ENCODE measurements at regions not wholly inside any gene's neighbourhood (a gene's known extent, or its start where the extent isn't known, plus 50 kb on each side); places are given as distances from the start of the nearest gene placed in this dataset.

DNA sequence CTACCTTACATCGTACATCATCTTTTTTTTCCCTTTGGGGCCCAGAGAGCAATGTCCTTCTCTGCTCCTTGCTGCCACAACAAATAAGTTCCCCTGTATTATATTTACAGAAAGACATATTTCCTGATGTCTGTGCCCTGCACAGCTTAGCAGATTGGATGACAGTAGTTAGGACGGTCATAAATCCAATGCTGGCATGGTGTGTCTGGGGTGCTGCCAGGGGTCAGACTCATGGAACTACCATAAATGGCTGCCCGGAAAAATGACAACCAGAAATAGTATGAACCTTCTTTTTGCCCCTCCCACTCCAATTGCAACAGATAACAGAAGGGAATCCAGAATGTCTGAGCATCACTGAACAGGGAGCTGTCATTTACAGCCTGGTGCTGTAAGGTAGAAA lies 511.1 kb downstream of the PSAT1 start:
- no peak overlapping the region for H2AFZ ChIP-seq (ENCODE audit: low read depth, low read length, severe bottlenecking)

DNA sequence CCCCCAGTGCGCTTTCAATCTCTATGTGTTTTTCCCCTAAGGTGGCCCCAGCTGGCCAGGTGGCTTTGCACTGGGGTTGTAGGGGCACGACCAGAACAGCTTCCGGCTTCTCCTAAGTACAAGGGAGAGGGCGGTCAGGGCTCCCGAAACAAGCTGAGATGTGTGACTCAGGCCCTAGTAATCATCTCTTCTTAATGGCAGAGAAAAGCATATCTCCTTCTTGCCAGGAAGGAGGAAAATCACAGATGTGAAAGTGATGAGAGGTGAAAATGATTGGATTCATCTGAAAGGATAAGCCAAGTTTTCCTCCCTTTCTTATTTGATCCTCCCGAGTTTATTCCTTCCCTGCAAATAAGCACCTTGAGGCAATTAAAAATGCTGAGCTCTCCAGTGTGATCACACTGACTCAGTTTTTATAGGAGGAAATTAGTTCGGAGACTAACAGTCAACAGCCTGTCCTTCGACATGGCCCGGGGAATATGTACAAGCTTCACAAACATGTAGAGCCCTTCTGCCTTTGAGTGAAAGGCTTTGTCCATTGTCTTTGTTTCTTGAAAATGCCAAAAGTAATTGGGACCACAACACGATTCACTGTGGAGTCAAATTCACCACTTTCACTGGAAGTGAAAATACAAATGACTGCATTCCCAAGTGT lies 514.8 kb downstream of the PSAT1 start:
- no peaks in the 10 kb centered on the region for H3K9me2 ChIP-seq (replicated peaks; ENCODE audit: insufficient read depth, low read length)
- no peaks in the 10 kb centered on the region for H4K20me1 ChIP-seq (ENCODE audit: low read depth, low read length)
- H3K4me3 ChIP-seq (ENCODE audit: insufficient read depth, low read length, poor library complexity, severe bottlenecking), result no peak overlapping the region
- no peaks in the 10 kb centered on the region for H3K36me3 ChIP-seq (ENCODE audit: low read length)
- H3K4me2 ChIP-seq (ENCODE audit: low read depth, low read length, poor library complexity, severe bottlenecking), result no peak overlapping the region
- H3K27ac ChIP-seq (ENCODE audit: low read depth, low read length), result no peak overlapping the region
- no peak overlapping the region for H3K9ac ChIP-seq (ENCODE audit: low read length)
- no peaks in the 10 kb centered on the region for H3K79me2 ChIP-seq (ENCODE audit: insufficient read depth, low read length)
- no peaks in the 10 kb centered on the region for H3K9me3 ChIP-seq (ENCODE audit: insufficient read depth, low read length)
- no peaks in the 10 kb centered on the region for H3K27me3 ChIP-seq (ENCODE audit: low read length)
- no peaks in the 10 kb centered on the region for H3F3A ChIP-seq (ENCODE audit: insufficient read depth)
- TF ChIP-seq EZH2phosphoT487 (conservative IDR thresholded peaks at IDR 0.05; ENCODE audit: low read length), result no peak
- H2AFZ ChIP-seq (ENCODE audit: low read depth, low read length, severe bottlenecking), result no peak overlapping the region

More for the DNA sequence above, 511.1 kb downstream of the PSAT1 start:
- Histone ChIP-seq H3K4me2 (ENCODE audit: low read depth, low read length, poor library complexity, severe bottlenecking) (no peak overlapping the region), H3K27me3 (ENCODE audit: low read length) (no peaks in the 10 kb centered on the region), H4K20me1 (ENCODE audit: low read depth, low read length) (no peaks in the 10 kb centered on the region), H3K4me3 (ENCODE audit: insufficient read depth, low read length, poor library complexity, severe bottlenecking) (no peak overlapping the region), H3F3A (ENCODE audit: insufficient read depth) (no peaks in the 10 kb centered on the region), H3K9ac (ENCODE audit: low read length) (no peak overlapping the region), H3K27ac (ENCODE audit: low read depth, low read length) (no peak overlapping the region), H3K79me2 (ENCODE audit: insufficient read depth, low read length) (no peaks in the 10 kb centered on the region), H3K9me3 (ENCODE audit: insufficient read depth, low read length) (no peaks in the 10 kb centered on the region), H3K9me2 (replicated peaks; ENCODE audit: insufficient read depth, low read length) (no peaks in the 10 kb centered on the region), H3K36me3 (ENCODE audit: low read length) (no peaks in the 10 kb centered on the region)
- TF ChIP-seq, protein P1, sequence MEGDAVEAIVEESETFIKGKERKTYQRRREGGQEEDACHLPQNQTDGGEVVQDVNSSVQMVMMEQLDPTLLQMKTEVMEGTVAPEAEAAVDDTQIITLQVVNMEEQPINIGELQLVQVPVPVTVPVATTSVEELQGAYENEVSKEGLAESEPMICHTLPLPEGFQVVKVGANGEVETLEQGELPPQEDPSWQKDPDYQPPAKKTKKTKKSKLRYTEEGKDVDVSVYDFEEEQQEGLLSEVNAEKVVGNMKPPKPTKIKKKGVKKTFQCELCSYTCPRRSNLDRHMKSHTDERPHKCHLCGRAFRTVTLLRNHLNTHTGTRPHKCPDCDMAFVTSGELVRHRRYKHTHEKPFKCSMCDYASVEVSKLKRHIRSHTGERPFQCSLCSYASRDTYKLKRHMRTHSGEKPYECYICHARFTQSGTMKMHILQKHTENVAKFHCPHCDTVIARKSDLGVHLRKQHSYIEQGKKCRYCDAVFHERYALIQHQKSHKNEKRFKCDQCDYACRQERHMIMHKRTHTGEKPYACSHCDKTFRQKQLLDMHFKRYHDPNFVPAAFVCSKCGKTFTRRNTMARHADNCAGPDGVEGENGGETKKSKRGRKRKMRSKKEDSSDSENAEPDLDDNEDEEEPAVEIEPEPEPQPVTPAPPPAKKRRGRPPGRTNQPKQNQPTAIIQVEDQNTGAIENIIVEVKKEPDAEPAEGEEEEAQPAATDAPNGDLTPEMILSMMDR (IDR thresholded peaks at IDR 0.05; ENCODE audit: insufficient read depth, low read length, poor library complexity, severe bottlenecking), result no peak
- TF ChIP-seq EZH2phosphoT487 (conservative IDR thresholded peaks at IDR 0.05; ENCODE audit: low read length), result no peak

DNA sequence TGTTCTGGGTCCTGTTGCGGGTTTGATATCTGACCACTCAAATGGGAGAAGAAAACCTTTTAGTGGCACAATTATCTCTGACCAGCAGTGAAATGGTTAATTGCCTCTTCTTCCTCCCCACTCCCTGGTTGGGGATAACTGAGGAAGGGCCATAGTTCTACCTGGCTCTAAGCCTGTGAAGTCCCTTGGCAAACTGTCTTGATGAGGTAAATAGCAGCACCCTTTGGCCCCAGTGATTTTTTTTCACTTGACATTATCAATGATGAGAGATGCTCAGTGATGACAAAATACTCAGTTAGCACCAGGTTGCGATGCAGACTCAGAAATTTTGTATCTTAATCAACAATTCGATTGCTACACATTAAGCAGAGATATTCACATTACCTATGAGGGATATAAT lies 515.7 kb downstream of the PSAT1 start:
- Histone ChIP-seq H3K36me3 (ENCODE audit: low read length) (no peaks in the 10 kb centered on the region), H3K27me3 (ENCODE audit: low read length) (no peaks in the 10 kb centered on the region), H3K9me3 (ENCODE audit: insufficient read depth, low read length) (no peaks in the 10 kb centered on the region), H3F3A (ENCODE audit: insufficient read depth) (no peaks in the 10 kb centered on the region), H3K4me2 (ENCODE audit: low read depth, low read length, poor library complexity, severe bottlenecking) (no peak overlapping the region), H4K20me1 (ENCODE audit: low read depth, low read length) (no peaks in the 10 kb centered on the region), H3K79me2 (ENCODE audit: insufficient read depth, low read length) (no peaks in the 10 kb centered on the region), H3K9ac (ENCODE audit: low read length) (no peak overlapping the region), H2AFZ (ENCODE audit: low read depth, low read length, severe bottlenecking) (no peak overlapping the region), H3K27ac (ENCODE audit: low read depth, low read length) (no peak overlapping the region), H3K4me3 (ENCODE audit: insufficient read depth, low read length, poor library complexity, severe bottlenecking) (no peak overlapping the region), H3K9me2 (replicated peaks; ENCODE audit: insufficient read depth, low read length) (no peaks in the 10 kb centered on the region)
- TF ChIP-seq, protein P1 (IDR thresholded peaks at IDR 0.05; ENCODE audit: insufficient read depth, low read length, poor library complexity, severe bottlenecking), result no peak
- no peak for TF ChIP-seq EZH2phosphoT487 (conservative IDR thresholded peaks at IDR 0.05; ENCODE audit: low read length)

DNA sequence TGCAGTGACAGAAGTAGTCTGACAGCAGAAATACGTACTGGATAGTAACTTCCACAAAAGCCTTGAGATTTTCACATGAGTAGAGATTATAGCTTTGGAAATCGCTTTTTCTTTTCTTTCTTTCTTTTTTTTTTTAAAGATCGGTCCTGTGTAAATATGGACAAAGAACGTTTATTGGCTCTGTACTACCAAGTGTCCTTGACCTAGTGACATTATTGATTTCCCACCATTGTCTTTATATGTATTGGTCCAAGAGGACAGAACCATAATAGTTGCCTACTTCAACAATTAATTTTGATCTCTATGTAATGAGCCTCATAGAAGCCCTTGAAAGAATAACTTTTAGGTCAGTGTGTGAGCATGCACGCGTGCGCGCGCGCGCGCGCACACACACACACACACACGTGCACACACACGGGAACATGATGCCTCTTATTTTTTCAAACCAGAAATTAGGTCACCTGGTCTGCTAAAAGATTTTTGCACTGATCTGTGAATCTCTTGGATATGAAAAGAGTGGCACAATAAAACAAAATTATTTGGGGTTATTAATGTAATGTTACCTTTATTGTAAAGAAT lies 516.8 kb downstream of the PSAT1 start:
- Histone ChIP-seq H3K9me2 (replicated peaks; ENCODE audit: insufficient read depth, low read length) (no peaks in the 10 kb centered on the region), H4K20me1 (ENCODE audit: low read depth, low read length) (no peaks in the 10 kb centered on the region), H3K4me2 (ENCODE audit: low read depth, low read length, poor library complexity, severe bottlenecking) (no peak overlapping the region), H3K27me3 (ENCODE audit: low read length) (no peaks in the 10 kb centered on the region), H3K36me3 (ENCODE audit: low read length) (no peaks in the 10 kb centered on the region), H3K9ac (ENCODE audit: low read length) (no peak overlapping the region), H3K4me3 (ENCODE audit: insufficient read depth, low read length, poor library complexity, severe bottlenecking) (no peak overlapping the region), H3K27ac (ENCODE audit: low read depth, low read length) (no peak overlapping the region), H3F3A (ENCODE audit: insufficient read depth) (no peaks in the 10 kb centered on the region), H3K79me2 (ENCODE audit: insufficient read depth, low read length) (no peaks in the 10 kb centered on the region), H3K9me3 (ENCODE audit: insufficient read depth, low read length) (no peaks in the 10 kb centered on the region), H2AFZ (ENCODE audit: low read depth, low read length, severe bottlenecking) (no peak overlapping the region)
- TF ChIP-seq EZH2phosphoT487 (conservative IDR thresholded peaks at IDR 0.05; ENCODE audit: low read length), result no peak
- TF ChIP-seq, protein P1 (IDR thresholded peaks at IDR 0.05; ENCODE audit: insufficient read depth, low read length, poor library complexity, severe bottlenecking), result no peak
